ENCODE measurements at regions not wholly inside any gene's neighbourhood (a gene's known extent, or its start where the extent isn't known, plus 50 kb on each side); places are given as distances from the start of the nearest gene placed in this dataset.

DNA sequence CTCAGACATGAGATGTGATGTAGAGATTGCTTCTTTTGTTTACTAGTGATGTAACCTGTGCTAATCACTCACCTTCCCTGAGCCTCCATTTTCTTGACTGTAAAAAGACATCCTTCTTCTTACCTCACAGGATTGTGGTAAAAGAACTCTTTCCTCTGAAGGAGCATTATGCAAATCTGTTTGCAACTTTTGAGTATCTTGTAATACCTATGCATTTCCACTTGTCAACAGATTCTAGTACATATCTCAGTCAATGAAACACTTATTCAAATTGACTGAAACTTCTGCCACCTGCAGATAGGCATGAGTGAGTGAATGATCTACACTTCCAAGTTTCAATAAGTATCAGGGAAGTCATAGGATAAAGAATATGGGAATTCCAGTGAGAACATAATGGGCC lies 174.7 kb downstream of the HHIPL2 start:
- Histone ChIP-seq H3K27ac (ENCODE audit: insufficient read depth, low read length, poor library complexity, severe bottlenecking) (no peak overlapping the region), H3K27me3 (replicated peaks; ENCODE audit: control insufficient read depth, insufficient read depth, low read length, poor library complexity, severe bottlenecking) (no peaks in the 10 kb centered on the region), H3K36me3 (ENCODE audit: control insufficient read depth, insufficient read depth, low read length) (no peaks in the 10 kb centered on the region), H3K4me1 (ENCODE audit: control insufficient read depth, insufficient read depth, low read length, poor library complexity, severe bottlenecking) (no peaks in the 10 kb centered on the region), H3K4me3 (ENCODE audit: insufficient read depth, low read depth, low read length, poor library complexity, severe bottlenecking) (no peak overlapping the region), H3K9me3 (ENCODE audit: control insufficient read depth, low read length) (no peaks in the 10 kb centered on the region)
- no peak for DNase-seq

DNA sequence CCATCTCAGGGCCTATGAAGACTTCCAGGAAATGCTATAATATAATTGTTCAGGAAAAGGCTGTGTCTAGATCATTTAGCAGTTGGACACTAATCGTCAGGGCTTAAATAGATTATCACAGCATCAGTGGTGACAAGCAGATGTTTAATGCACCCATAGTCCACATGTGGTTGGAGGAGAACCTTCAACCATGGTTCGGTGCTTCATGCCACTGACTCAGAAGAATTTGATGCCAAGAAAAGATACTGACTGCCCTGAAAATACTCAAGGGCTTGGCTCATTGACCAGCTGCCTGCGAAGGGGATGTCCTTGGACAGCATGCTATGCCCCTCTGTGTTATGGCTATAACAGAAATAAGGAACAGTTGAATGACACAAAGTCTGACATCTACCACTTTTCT lies 175.7 kb downstream of the HHIPL2 start:
- H3K36me3 ChIP-seq (ENCODE audit: control insufficient read depth, insufficient read depth, low read length) = no peaks in the 10 kb centered on the region
- DNase-seq = no peak
- H3K4me1 ChIP-seq (ENCODE audit: control insufficient read depth, insufficient read depth, low read length, poor library complexity, severe bottlenecking) = no peaks in the 10 kb centered on the region
- no peak overlapping the region for H3K27ac ChIP-seq (ENCODE audit: insufficient read depth, low read length, poor library complexity, severe bottlenecking)
- H3K4me3 ChIP-seq (ENCODE audit: insufficient read depth, low read depth, low read length, poor library complexity, severe bottlenecking) = no peak overlapping the region
- H3K27me3 ChIP-seq (replicated peaks; ENCODE audit: control insufficient read depth, insufficient read depth, low read length, poor library complexity, severe bottlenecking) = no peaks in the 10 kb centered on the region
- H3K9me3 ChIP-seq (ENCODE audit: control insufficient read depth, low read length) = no peaks in the 10 kb centered on the region

DNA sequence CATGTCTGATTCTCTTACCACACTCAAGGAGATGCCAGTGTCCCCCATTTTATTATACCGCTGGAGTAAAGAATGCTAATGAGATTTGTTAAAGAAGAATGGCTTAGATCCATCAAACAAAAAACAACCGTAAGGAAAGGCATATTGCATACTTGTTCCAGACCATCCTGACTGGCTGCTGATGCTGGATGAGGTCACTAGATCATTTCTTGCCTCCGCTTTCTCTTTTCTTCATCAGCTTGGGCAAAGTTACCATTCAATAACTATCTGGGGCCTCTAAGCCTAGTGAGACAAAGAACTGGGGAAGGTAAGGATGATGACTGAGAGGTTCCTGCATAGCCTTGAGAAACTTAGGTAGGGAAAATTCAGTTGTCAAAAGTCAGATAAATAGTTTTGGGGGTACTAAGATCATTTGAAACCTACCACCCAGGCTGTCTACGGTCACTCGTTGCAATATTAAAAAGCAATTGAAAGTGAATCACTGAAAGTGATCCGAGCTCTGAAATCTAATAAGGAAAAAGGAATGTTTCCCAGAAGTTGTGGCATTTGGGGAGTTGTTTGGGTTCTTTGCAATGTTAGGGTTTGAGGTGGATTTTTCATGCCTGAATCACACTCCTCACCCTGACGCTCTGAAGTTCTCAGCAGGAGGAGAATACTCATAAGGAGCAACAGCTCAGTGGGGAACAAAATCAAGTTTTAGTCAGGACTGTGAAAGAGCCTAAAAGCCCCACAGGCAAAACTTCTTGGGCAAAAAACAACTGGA lies 176.8 kb downstream of the HHIPL2 start:
- H3K4me3 ChIP-seq (ENCODE audit: insufficient read depth, low read depth, low read length, poor library complexity, severe bottlenecking) = no peak overlapping the region
- no peak overlapping the region for H3K27ac ChIP-seq (ENCODE audit: insufficient read depth, low read length, poor library complexity, severe bottlenecking)
- no peaks in the 10 kb centered on the region for H3K4me1 ChIP-seq (ENCODE audit: control insufficient read depth, insufficient read depth, low read length, poor library complexity, severe bottlenecking)
- H3K36me3 ChIP-seq (ENCODE audit: control insufficient read depth, insufficient read depth, low read length) = no peaks in the 10 kb centered on the region
- DNase-seq = no peak
- H3K27me3 ChIP-seq (replicated peaks; ENCODE audit: control insufficient read depth, insufficient read depth, low read length, poor library complexity, severe bottlenecking) = no peaks in the 10 kb centered on the region
- H3K9me3 ChIP-seq (ENCODE audit: control insufficient read depth, low read length) = no peaks in the 10 kb centered on the region

DNA sequence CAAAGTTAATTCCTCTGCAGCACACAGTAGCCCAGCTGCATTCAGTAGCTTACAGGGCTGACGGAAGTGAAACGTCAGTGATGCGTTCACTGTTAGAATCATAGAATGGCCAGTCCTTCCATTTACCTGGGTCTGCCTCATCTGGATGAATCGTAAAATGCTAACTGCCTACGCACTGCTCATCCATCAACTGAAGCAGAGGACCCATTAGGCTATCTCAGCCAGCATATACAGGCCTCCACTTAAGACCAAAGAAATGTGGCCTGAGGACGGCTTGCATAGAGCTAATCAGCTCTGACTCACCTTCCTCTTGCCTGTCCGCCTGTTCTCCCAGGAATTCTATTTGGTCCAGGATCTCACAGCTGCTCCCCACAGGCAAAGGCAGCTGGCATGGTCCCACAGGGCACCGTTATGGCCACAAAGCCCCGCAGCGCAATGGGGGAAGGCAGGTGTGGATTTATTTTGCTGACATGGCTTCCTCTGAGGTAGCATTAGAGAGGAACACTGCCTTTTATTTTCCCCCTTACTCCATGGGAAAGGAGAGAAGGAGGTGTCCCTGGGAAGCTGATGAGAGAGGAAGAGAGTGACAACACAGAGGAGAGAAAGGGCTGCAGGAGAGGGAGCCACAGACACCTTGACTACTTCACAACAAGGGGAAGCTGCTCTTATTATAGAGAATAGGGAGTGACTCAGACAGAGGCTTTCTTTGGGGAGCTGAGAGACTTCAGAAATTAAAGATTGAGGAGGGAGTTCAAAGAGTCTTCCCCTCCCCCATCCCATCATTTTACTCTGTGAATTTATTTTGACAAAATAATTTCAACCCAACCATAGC lies 177.6 kb downstream of the HHIPL2 start:
- no peak overlapping the region for H3K27ac ChIP-seq (ENCODE audit: insufficient read depth, low read length, poor library complexity, severe bottlenecking)
- no peak for DNase-seq

DNA sequence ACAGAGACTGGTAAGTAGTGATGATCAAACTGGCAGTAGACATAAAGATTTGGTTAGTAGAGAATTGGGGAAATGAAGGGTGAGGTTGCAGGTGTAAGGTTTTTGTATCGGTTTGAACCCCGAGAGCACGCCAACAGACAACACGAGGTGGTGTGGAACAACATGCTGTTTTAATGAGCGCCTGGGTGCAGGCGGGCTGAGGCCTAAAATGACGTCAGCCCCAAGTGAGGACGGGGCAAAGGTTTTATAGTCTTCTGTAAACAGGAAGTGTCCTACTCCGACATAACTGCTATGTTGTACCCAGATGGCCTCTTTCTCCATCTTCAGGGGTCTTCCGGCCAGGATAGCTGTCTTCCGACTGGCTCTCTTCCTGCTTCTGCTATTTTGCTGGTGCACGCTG lies 178.8 kb downstream of the HHIPL2 start:
- Histone ChIP-seq H3K9me3 (ENCODE audit: control insufficient read depth, low read length) (no peaks in the 10 kb centered on the region), H3K36me3 (ENCODE audit: control insufficient read depth, insufficient read depth, low read length) (no peaks in the 10 kb centered on the region), H3K4me3 (ENCODE audit: insufficient read depth, low read depth, low read length, poor library complexity, severe bottlenecking) (no peak overlapping the region), H3K27ac (ENCODE audit: insufficient read depth, low read length, poor library complexity, severe bottlenecking) (no peak overlapping the region), H3K27me3 (replicated peaks; ENCODE audit: control insufficient read depth, insufficient read depth, low read length, poor library complexity, severe bottlenecking) (no peaks in the 10 kb centered on the region), H3K4me1 (ENCODE audit: control insufficient read depth, insufficient read depth, low read length, poor library complexity, severe bottlenecking) (no peaks in the 10 kb centered on the region)
- DNase-seq = no peak

More for the DNA sequence above, 177.6 kb downstream of the HHIPL2 start:
- Histone ChIP-seq H3K4me1 (ENCODE audit: control insufficient read depth, insufficient read depth, low read length, poor library complexity, severe bottlenecking) (no peaks in the 10 kb centered on the region), H3K9me3 (ENCODE audit: control insufficient read depth, low read length) (no peaks in the 10 kb centered on the region), H3K27me3 (replicated peaks; ENCODE audit: control insufficient read depth, insufficient read depth, low read length, poor library complexity, severe bottlenecking) (no peaks in the 10 kb centered on the region), H3K4me3 (ENCODE audit: insufficient read depth, low read depth, low read length, poor library complexity, severe bottlenecking) (no peak overlapping the region), H3K36me3 (ENCODE audit: control insufficient read depth, insufficient read depth, low read length) (no peaks in the 10 kb centered on the region)

DNA sequence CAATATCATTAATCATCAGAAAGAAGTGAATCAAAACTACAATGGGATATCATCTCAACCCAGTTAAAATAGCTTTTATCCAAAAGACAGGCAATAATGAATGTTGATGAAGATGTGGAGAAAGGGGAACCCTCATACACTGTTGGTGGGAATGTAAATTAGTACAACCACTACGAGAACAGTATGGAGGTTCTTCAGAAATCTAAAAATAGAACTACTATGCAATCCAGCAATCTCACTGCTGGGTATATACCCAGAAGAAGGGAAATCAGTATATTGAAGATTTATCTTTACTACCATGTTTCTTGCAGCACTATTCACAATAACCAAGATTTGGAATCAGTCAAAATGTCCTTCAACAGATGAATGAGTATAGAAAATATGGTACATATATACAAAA lies 189.8 kb downstream of the HHIPL2 start:
- Histone ChIP-seq H3K36me3 (ENCODE audit: control insufficient read depth, insufficient read depth, low read length) (no peaks in the 10 kb centered on the region), H3K27me3 (replicated peaks; ENCODE audit: control insufficient read depth, insufficient read depth, low read length, poor library complexity, severe bottlenecking) (no peaks in the 10 kb centered on the region), H3K4me1 (ENCODE audit: control insufficient read depth, insufficient read depth, low read length, poor library complexity, severe bottlenecking) (no peaks in the 10 kb centered on the region), H3K9me3 (ENCODE audit: control insufficient read depth, low read length) (no peaks in the 10 kb centered on the region), H3K4me3 (ENCODE audit: insufficient read depth, low read depth, low read length, poor library complexity, severe bottlenecking) (no peak overlapping the region), H3K27ac (ENCODE audit: insufficient read depth, low read length, poor library complexity, severe bottlenecking) (no peak overlapping the region)
- DNase-seq = no peak

DNA sequence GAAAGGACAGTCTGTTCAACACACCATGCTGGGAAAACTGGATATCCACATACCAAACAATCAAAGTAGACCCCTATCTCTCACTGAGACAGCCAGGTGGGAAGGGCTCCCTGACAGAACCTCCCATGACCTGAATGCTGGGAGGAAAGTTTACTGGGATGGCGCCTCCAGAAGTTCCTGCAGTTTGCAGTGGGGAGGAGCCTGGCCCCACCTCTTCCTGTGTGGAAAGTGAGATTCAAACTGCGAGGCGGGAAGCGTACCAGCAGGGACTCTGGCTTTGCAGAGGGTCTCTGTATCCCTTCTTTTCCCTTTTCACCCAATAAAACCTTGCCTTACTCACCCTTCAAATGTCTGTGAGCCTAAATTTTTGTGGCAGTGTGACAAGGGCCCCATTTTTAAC lies 190.7 kb downstream of the HHIPL2 start:
- H3K9me3 ChIP-seq (ENCODE audit: control insufficient read depth, low read length) = no peaks in the 10 kb centered on the region
- no peaks in the 10 kb centered on the region for H3K36me3 ChIP-seq (ENCODE audit: control insufficient read depth, insufficient read depth, low read length)
- H3K4me3 ChIP-seq (ENCODE audit: insufficient read depth, low read depth, low read length, poor library complexity, severe bottlenecking) = no peak overlapping the region
- no peaks in the 10 kb centered on the region for H3K27me3 ChIP-seq (replicated peaks; ENCODE audit: control insufficient read depth, insufficient read depth, low read length, poor library complexity, severe bottlenecking)
- no peaks in the 10 kb centered on the region for H3K4me1 ChIP-seq (ENCODE audit: control insufficient read depth, insufficient read depth, low read length, poor library complexity, severe bottlenecking)
- H3K27ac ChIP-seq (ENCODE audit: insufficient read depth, low read length, poor library complexity, severe bottlenecking) = no peak overlapping the region
- DNase-seq = no peak

DNA sequence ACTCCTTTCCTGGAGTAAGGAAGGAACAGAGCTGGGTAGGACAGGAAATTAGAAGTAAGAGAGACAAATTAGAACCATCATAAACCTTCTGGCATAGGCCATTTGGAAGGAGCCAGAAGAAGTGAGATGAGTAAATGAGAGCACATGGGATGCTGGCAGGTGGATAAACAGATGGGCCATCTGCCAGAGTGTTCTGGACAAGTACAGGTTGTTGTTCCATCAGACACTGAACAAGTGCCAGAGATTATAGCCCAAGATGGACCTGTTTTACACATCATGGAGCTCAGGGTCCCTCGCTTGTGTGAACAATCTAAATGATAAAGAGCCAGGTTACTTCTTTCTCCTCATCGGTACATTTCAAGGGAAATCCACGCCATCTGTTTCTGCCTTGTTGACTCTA lies 200.3 kb downstream of the HHIPL2 start:
- Histone ChIP-seq H3K36me3 (ENCODE audit: control insufficient read depth, insufficient read depth, low read length) (no peaks in the 10 kb centered on the region), H3K4me3 (ENCODE audit: insufficient read depth, low read depth, low read length, poor library complexity, severe bottlenecking) (no peak overlapping the region), H3K4me1 (ENCODE audit: control insufficient read depth, insufficient read depth, low read length, poor library complexity, severe bottlenecking) (no peaks in the 10 kb centered on the region), H3K27ac (ENCODE audit: insufficient read depth, low read length, poor library complexity, severe bottlenecking) (no peak overlapping the region), H3K9me3 (ENCODE audit: control insufficient read depth, low read length) (no peaks in the 10 kb centered on the region), H3K27me3 (replicated peaks; ENCODE audit: control insufficient read depth, insufficient read depth, low read length, poor library complexity, severe bottlenecking) (no peaks in the 10 kb centered on the region)
- DNase-seq = no peak

DNA sequence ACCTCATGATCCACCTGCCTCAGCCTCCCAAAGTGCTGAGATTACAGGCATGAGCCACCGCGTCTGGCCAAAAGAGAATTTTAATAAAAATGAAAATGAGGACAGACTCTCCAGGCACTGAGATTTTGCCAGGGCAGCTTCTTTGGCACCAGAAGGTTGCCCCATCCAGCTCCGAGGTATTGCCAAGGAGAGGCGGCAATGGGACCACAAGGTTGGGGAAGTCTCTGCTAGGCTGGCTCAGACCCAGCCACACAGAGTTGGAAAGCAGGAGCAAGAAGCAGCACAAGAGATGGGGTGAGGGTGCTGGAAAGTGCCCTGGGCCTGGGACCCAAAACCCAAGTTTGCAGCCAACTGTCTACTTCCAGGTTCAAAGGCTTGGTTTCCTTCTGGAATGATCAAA lies 200.9 kb downstream of the HHIPL2 start:
- Histone ChIP-seq H3K4me3 (ENCODE audit: insufficient read depth, low read depth, low read length, poor library complexity, severe bottlenecking) (no peak overlapping the region), H3K4me1 (ENCODE audit: control insufficient read depth, insufficient read depth, low read length, poor library complexity, severe bottlenecking) (no peaks in the 10 kb centered on the region), H3K27me3 (replicated peaks; ENCODE audit: control insufficient read depth, insufficient read depth, low read length, poor library complexity, severe bottlenecking) (no peaks in the 10 kb centered on the region), H3K9me3 (ENCODE audit: control insufficient read depth, low read length) (no peaks in the 10 kb centered on the region), H3K27ac (ENCODE audit: insufficient read depth, low read length, poor library complexity, severe bottlenecking) (no peak overlapping the region), H3K36me3 (ENCODE audit: control insufficient read depth, insufficient read depth, low read length) (no peaks in the 10 kb centered on the region)
- DNase-seq = no peak

DNA sequence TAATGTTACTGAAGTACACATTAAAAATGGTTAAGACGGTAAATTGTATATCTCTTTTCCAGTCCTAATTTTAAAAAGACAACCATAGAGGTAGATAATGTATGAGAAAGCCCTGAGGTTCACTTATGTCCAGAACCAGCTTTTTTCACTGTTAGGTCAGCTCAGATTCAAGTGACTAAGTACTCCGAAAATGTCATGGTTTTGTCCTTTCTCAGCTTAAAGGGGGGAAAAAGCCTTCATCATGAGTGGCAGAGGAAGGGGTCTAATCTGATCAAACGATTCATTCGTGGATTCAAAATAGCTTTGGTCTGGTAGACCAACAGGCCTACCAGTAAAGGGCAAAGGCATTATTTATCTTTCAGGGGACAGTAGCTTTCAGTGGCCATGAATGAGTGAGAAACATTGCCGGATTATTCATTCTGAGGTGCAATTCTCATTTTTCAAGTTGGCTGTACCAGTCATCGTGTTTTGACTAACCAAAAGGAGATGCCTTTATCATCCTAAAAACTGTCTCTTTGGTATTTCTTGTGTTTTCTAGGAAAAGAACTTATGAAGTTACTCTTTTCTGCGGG lies 208.4 kb downstream of the HHIPL2 start:
- Histone ChIP-seq H3K36me3 (ENCODE audit: control insufficient read depth, insufficient read depth, low read length) (no peaks in the 10 kb centered on the region), H3K4me1 (ENCODE audit: control insufficient read depth, insufficient read depth, low read length, poor library complexity, severe bottlenecking) (no peaks in the 10 kb centered on the region), H3K27ac (ENCODE audit: insufficient read depth, low read length, poor library complexity, severe bottlenecking) (no peak overlapping the region), H3K4me3 (ENCODE audit: insufficient read depth, low read depth, low read length, poor library complexity, severe bottlenecking) (no peak overlapping the region), H3K9me3 (ENCODE audit: control insufficient read depth, low read length) (no peaks in the 10 kb centered on the region), H3K27me3 (replicated peaks; ENCODE audit: control insufficient read depth, insufficient read depth, low read length, poor library complexity, severe bottlenecking) (no peaks in the 10 kb centered on the region)
- DNase-seq = no peak
